ENCODE measurements at regions not wholly inside any gene's neighbourhood (a gene's known extent, or its start where the extent isn't known, plus 50 kb on each side); places are given as distances from the start of the nearest gene placed in this dataset.

GRCh38 chr3:162353414-162353813, 856.8 kb downstream of the OTOL1 start:
- no peak for DNase-seq (ENCODE audit: low spot score)
- H3K4me2 ChIP-seq (ENCODE audit: low read length) = no peak overlapping the region
- intact Hi-C loops (cut with micrococcal nuclease; ENCODE audit: unreplicated experiment) = no loop called here
- H3K4me3 ChIP-seq (ENCODE audit: low read depth, low read length, poor library complexity, severe bottlenecking) = no peak overlapping the region
- H3K9me3 ChIP-seq (ENCODE audit: low read length) = no peaks in the 10 kb centered on the region
- no TSS peak for BruUV-seq (replicated peaks)
- no peaks in the 10 kb centered on the region for H4K20me1 ChIP-seq (ENCODE audit: insufficient read depth, low read length)
- no peak overlapping the region for H2AFZ ChIP-seq (ENCODE audit: low read length)
- POLR2A ChIA-PET = no interaction called here
- H3K4me1 ChIP-seq (ENCODE audit: insufficient read depth, low read length, poor library complexity, severe bottlenecking) = no peaks in the 10 kb centered on the region
- H3K27ac ChIP-seq (ENCODE audit: low read depth, low read length, poor library complexity, severe bottlenecking) = no peak overlapping the region
- TF ChIP-seq CTCF (conservative IDR thresholded peaks at IDR 0.05; ENCODE audit: low read length) (no peak), EZH2phosphoT487 (IDR thresholded peaks at IDR 0.05; ENCODE audit: borderline replicate concordance, low read depth, low read length) (no peak)
- H3K36me3 ChIP-seq (ENCODE audit: insufficient read depth, low read length) = no peaks in the 10 kb centered on the region
- CTCF ChIA-PET (ENCODE audit: unreplicated experiment) = no interaction called here
- H3K9me2 ChIP-seq (ENCODE audit: insufficient read depth, low read length) = no peaks in the 10 kb centered on the region
- H3K79me2 ChIP-seq (ENCODE audit: insufficient read depth, low read depth, low read length) = no peaks in the 10 kb centered on the region

- Histone ChIP-seq H3K36me3 (ENCODE audit: insufficient read depth, low read length) (no peaks in the 10 kb centered on the region), H3K9me2 (ENCODE audit: insufficient read depth, low read length) (no peaks in the 10 kb centered on the region), H3K79me2 (ENCODE audit: insufficient read depth, low read depth, low read length) (no peaks in the 10 kb centered on the region), H3K27ac (ENCODE audit: low read depth, low read length, poor library complexity, severe bottlenecking) (no peak overlapping the region), H3K9me3 (ENCODE audit: low read length) (no peaks in the 10 kb centered on the region), H3K4me2 (ENCODE audit: low read length) (no peak overlapping the region), H4K20me1 (ENCODE audit: insufficient read depth, low read length) (no peaks in the 10 kb centered on the region), H3K4me1 (ENCODE audit: insufficient read depth, low read length, poor library complexity, severe bottlenecking) (no peaks in the 10 kb centered on the region), H3K4me3 (ENCODE audit: low read depth, low read length, poor library complexity, severe bottlenecking) (no peak overlapping the region), H2AFZ (ENCODE audit: low read length) (no peak overlapping the region)
- no peak for DNase-seq (ENCODE audit: low spot score)
- no TSS peak for BruUV-seq (replicated peaks)
- POLR2A ChIA-PET = no interaction called here
- intact Hi-C loops (cut with micrococcal nuclease; ENCODE audit: unreplicated experiment) = no loop called here
- CTCF ChIA-PET (ENCODE audit: unreplicated experiment) = no interaction called here
- TF ChIP-seq CTCF (conservative IDR thresholded peaks at IDR 0.05; ENCODE audit: low read length) = no peak
- no peak for TF ChIP-seq EZH2phosphoT487 (IDR thresholded peaks at IDR 0.05; ENCODE audit: borderline replicate concordance, low read depth, low read length)
Measured at GRCh38 chr3:162354356-162354755, 857.7 kb downstream of the OTOL1 start.

GRCh38 chr3:162365066-162365719, 868.6 kb downstream of the OTOL1 start:
- Histone ChIP-seq H3K9me2 (ENCODE audit: insufficient read depth, low read length) (no peaks in the 10 kb centered on the region), H3K4me1 (ENCODE audit: insufficient read depth, low read length, poor library complexity, severe bottlenecking) (no peaks in the 10 kb centered on the region), H3K27ac (ENCODE audit: low read depth, low read length, poor library complexity, severe bottlenecking) (no peak overlapping the region), H3K36me3 (ENCODE audit: insufficient read depth, low read length) (no peaks in the 10 kb centered on the region), H4K20me1 (ENCODE audit: insufficient read depth, low read length) (no peaks in the 10 kb centered on the region), H2AFZ (ENCODE audit: low read length) (no peak overlapping the region), H3K79me2 (ENCODE audit: insufficient read depth, low read depth, low read length) (no peaks in the 10 kb centered on the region), H3K4me3 (ENCODE audit: low read depth, low read length, poor library complexity, severe bottlenecking) (no peak overlapping the region), H3K4me2 (ENCODE audit: low read length) (no peak overlapping the region), H3K9me3 (ENCODE audit: low read length) (no peaks in the 10 kb centered on the region)
- POLR2A ChIA-PET = interaction anchor here (0.6 kb wide), 1 partner anchor 606 kb away, joined by 3 read pairs; no protein-coding TSS in a partner anchor
- no TSS peak for BruUV-seq (replicated peaks)
- CTCF ChIA-PET (ENCODE audit: unreplicated experiment) = interaction anchor here (0.6 kb wide), 1 partner anchor 76 kb away, joined by 3 read pairs; no protein-coding TSS in a partner anchor
- intact Hi-C loops (cut with micrococcal nuclease; ENCODE audit: unreplicated experiment) = no loop called here
- TF ChIP-seq EZH2phosphoT487 (IDR thresholded peaks at IDR 0.05; ENCODE audit: borderline replicate concordance, low read depth, low read length) (no peak), CTCF (conservative IDR thresholded peaks at IDR 0.05; ENCODE audit: low read length) (no peak)
- DNase-seq (ENCODE audit: low spot score) = no peak

Measured in OCI-LY7 (cell line).